ENCODE measurements at regions not wholly inside any gene's neighbourhood (a gene's known extent, or its start where the extent isn't known, plus 50 kb on each side); places are given as distances from the start of the nearest gene placed in this dataset.
A peak's percentile ranks its signal among the peaks of the same experiment; 100 is the strongest.

DNA sequence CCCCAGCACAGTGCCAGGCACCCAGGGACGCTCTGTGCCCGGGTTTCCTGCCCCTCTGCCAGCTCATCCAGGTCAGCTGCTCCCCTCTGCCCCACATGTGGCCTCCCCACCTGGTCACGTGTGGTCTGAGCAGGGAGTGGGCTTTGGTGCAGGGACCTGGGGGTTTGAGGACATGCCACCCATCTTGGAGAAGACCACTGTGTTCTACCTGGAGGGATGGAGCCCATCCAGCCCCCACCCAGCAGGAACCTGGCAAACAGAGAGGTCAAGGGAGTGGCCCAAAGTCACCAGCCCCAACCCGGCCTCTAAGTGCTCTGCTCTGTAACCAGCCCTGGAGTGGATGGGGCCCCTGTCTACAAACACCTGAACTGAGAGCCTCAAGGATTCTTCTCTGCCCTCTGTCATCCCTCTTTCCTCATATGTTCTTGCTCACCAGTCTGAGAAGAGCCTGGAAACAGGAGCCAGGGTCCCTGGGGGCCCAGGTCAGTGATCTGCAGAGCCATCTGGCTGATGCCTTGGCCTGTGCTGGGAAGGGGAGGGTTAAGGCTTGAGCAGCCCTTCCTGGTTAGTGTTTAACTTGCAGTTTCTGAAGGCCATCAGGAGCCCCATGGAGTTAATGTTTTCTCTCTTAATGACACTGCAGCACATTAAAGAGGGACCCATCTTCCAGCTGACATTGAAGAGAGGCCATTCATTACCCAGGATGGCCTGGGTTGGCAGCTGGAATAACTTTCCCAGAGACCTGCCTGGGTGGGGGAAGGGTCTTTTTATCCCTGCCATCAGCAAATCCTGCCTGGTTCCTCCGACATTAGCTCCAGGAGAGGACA, 235.4 kb downstream of the PTPRU start (continued):
- TF ChIP-seq SIN3A (IDR thresholded peaks at IDR 0.05; ENCODE audit: borderline replicate concordance, low read depth, low read length) (0 out of 2 replicates have a peak, but pooled peaks have one; percentile 22), GATA4 (IDR thresholded peaks at IDR 0.05; ENCODE audit: borderline replicate concordance, low read depth) (no peak), NR2F2 (IDR thresholded peaks at IDR 0.05; ENCODE audit: borderline replicate concordance, low read depth) (no peak), THYN1 (CRISPR knock-in tag; IDR thresholded peaks at IDR 0.05; ENCODE audit: borderline replicate concordance, low read depth) (no peak), ZNF260 (CRISPR knock-in tag; IDR thresholded peaks at IDR 0.05; ENCODE audit: borderline replicate concordance, low read depth) (no peak), ZBTB7A (CRISPR knock-in tag; IDR thresholded peaks at IDR 0.05) (no peak), BRD4 (CRISPR knock-in tag; IDR thresholded peaks at IDR 0.05) (no peak), STAT5B (CRISPR knock-in tag; IDR thresholded peaks at IDR 0.05) (no peak), ZNF891 (CRISPR knock-in tag; IDR thresholded peaks at IDR 0.05) (no peak)
- TF ChIP-seq, protein P1, sequence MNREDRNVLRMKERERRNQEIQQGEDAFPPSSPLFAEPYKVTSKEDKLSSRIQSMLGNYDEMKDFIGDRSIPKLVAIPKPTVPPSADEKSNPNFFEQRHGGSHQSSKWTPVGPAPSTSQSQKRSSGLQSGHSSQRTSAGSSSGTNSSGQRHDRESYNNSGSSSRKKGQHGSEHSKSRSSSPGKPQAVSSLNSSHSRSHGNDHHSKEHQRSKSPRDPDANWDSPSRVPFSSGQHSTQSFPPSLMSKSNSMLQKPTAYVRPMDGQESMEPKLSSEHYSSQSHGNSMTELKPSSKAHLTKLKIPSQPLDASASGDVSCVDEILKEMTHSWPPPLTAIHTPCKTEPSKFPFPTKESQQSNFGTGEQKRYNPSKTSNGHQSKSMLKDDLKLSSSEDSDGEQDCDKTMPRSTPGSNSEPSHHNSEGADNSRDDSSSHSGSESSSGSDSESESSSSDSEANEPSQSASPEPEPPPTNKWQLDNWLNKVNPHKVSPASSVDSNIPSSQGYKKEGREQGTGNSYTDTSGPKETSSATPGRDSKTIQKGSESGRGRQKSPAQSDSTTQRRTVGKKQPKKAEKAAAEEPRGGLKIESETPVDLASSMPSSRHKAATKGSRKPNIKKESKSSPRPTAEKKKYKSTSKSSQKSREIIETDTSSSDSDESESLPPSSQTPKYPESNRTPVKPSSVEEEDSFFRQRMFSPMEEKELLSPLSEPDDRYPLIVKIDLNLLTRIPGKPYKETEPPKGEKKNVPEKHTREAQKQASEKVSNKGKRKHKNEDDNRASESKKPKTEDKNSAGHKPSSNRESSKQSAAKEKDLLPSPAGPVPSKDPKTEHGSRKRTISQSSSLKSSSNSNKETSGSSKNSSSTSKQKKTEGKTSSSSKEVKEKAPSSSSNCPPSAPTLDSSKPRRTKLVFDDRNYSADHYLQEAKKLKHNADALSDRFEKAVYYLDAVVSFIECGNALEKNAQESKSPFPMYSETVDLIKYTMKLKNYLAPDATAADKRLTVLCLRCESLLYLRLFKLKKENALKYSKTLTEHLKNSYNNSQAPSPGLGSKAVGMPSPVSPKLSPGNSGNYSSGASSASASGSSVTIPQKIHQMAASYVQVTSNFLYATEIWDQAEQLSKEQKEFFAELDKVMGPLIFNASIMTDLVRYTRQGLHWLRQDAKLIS (CRISPR knock-in tag; IDR thresholded peaks at IDR 0.05), result no peak
- TF ChIP-seq, protein P2, sequence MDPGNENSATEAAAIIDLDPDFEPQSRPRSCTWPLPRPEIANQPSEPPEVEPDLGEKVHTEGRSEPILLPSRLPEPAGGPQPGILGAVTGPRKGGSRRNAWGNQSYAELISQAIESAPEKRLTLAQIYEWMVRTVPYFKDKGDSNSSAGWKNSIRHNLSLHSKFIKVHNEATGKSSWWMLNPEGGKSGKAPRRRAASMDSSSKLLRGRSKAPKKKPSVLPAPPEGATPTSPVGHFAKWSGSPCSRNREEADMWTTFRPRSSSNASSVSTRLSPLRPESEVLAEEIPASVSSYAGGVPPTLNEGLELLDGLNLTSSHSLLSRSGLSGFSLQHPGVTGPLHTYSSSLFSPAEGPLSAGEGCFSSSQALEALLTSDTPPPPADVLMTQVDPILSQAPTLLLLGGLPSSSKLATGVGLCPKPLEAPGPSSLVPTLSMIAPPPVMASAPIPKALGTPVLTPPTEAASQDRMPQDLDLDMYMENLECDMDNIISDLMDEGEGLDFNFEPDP (CRISPR knock-in tag; conservative IDR thresholded peaks at IDR 0.05), result no peak
- TF ChIP-seq, protein P3, sequence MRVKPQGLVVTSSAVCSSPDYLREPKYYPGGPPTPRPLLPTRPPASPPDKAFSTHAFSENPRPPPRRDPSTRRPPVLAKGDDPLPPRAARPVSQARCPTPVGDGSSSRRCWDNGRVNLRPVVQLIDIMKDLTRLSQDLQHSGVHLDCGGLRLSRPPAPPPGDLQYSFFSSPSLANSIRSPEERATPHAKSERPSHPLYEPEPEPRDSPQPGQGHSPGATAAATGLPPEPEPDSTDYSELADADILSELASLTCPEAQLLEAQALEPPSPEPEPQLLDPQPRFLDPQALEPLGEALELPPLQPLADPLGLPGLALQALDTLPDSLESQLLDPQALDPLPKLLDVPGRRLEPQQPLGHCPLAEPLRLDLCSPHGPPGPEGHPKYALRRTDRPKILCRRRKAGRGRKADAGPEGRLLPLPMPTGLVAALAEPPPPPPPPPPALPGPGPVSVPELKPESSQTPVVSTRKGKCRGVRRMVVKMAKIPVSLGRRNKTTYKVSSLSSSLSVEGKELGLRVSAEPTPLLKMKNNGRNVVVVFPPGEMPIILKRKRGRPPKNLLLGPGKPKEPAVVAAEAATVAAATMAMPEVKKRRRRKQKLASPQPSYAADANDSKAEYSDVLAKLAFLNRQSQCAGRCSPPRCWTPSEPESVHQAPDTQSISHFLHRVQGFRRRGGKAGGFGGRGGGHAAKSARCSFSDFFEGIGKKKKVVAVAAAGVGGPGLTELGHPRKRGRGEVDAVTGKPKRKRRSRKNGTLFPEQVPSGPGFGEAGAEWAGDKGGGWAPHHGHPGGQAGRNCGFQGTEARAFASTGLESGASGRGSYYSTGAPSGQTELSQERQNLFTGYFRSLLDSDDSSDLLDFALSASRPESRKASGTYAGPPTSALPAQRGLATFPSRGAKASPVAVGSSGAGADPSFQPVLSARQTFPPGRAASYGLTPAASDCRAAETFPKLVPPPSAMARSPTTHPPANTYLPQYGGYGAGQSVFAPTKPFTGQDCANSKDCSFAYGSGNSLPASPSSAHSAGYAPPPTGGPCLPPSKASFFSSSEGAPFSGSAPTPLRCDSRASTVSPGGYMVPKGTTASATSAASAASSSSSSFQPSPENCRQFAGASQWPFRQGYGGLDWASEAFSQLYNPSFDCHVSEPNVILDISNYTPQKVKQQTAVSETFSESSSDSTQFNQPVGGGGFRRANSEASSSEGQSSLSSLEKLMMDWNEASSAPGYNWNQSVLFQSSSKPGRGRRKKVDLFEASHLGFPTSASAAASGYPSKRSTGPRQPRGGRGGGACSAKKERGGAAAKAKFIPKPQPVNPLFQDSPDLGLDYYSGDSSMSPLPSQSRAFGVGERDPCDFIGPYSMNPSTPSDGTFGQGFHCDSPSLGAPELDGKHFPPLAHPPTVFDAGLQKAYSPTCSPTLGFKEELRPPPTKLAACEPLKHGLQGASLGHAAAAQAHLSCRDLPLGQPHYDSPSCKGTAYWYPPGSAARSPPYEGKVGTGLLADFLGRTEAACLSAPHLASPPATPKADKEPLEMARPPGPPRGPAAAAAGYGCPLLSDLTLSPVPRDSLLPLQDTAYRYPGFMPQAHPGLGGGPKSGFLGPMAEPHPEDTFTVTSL (CRISPR knock-in tag; IDR thresholded peaks at IDR 0.05; ENCODE audit: borderline replicate concordance), result no peak
- TF ChIP-seq, protein P4, sequence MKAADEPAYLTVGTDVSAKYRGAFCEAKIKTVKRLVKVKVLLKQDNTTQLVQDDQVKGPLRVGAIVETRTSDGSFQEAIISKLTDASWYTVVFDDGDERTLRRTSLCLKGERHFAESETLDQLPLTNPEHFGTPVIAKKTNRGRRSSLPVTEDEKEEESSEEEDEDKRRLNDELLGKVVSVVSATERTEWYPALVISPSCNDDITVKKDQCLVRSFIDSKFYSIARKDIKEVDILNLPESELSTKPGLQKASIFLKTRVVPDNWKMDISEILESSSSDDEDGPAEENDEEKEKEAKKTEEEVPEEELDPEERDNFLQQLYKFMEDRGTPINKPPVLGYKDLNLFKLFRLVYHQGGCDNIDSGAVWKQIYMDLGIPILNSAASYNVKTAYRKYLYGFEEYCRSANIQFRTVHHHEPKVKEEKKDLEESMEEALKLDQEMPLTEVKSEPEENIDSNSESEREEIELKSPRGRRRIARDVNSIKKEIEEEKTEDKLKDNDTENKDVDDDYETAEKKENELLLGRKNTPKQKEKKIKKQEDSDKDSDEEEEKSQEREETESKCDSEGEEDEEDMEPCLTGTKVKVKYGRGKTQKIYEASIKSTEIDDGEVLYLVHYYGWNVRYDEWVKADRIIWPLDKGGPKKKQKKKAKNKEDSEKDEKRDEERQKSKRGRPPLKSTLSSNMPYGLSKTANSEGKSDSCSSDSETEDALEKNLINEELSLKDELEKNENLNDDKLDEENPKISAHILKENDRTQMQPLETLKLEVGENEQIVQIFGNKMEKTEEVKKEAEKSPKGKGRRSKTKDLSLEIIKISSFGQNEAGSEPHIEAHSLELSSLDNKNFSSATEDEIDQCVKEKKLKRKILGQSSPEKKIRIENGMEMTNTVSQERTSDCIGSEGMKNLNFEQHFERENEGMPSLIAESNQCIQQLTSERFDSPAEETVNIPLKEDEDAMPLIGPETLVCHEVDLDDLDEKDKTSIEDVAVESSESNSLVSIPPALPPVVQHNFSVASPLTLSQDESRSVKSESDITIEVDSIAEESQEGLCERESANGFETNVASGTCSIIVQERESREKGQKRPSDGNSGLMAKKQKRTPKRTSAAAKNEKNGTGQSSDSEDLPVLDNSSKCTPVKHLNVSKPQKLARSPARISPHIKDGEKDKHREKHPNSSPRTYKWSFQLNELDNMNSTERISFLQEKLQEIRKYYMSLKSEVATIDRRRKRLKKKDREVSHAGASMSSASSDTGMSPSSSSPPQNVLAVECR (CRISPR knock-in tag; IDR thresholded peaks at IDR 0.05; ENCODE audit: borderline replicate concordance), result no peak; the same call in 1 of the 2 replicates
